ENCODE measurements at regions not wholly inside any gene's neighbourhood (a gene's known extent, or its start where the extent isn't known, plus 50 kb on each side); places are given as distances from the start of the nearest gene placed in this dataset.
"Not testable (repeated sequence)": the region's sequence is repeated elsewhere in the genome, so short reads cannot be mapped to it uniquely, and the experiment has no call there.

- DNase-seq: no peak
Observed at GRCh38 chr5:89712134-89712700, 697.3 kb downstream of the CETN3 start.

GRCh38 chr5:89711526-89711925 is 698.0 kb downstream of the CETN3 start:
- DNase-seq: no peak

GRCh38 chr5:89710006-89710405 is 699.5 kb downstream of the CETN3 start:
- DNase-seq: no peak

GRCh38 chr5:89707891-89708290 is 701.7 kb downstream of the CETN3 start:
- no peak for DNase-seq

GRCh38 chr5:89706731-89707130 is 702.8 kb downstream of the CETN3 start:
- no peak for DNase-seq

GRCh38 chr5:89703817-89704216 is 705.7 kb downstream of the CETN3 start:
- no peak for DNase-seq

GRCh38 chr5:89698028-89698427 is 711.5 kb downstream of the CETN3 start:
- DNase-seq: no peak

GRCh38 chr5:89697581-89697980 is 712.0 kb downstream of the CETN3 start:
- DNase-seq: no peak

GRCh38 chr5:89695371-89695770 is 714.2 kb downstream of the CETN3 start:
- no peak for DNase-seq

GRCh38 chr5:89694026-89694550 is 715.5 kb downstream of the CETN3 start:
- DNase-seq: no peak

- DNase-seq: no peak
Observed at GRCh38 chr5:89690331-89690730, 719.2 kb downstream of the CETN3 start.

GRCh38 chr5:89686081-89686765 is 723.3 kb downstream of the CETN3 start:
- DNase-seq: no peak

- DNase-seq: no peak
Observed at GRCh38 chr5:89676634-89677033, 732.9 kb downstream of the CETN3 start.

- no peak for DNase-seq
Observed at GRCh38 chr5:89673019-89673418, 736.5 kb downstream of the CETN3 start.

- DNase-seq: no peak
Observed at GRCh38 chr5:89668821-89669220, 740.7 kb downstream of the CETN3 start.

GRCh38 chr5:89662499-89662898 is 747.1 kb downstream of the CETN3 start:
- no peak for DNase-seq

- no peak for DNase-seq
Observed at GRCh38 chr5:89638871-89639270, 755.9 kb upstream of the MEF2C start.

- DNase-seq: not testable (repeated sequence)
Observed at GRCh38 chr5:89634176-89634575, 751.2 kb upstream of the MEF2C start.

GRCh38 chr5:89630064-89630463 is 747.1 kb upstream of the MEF2C start:
- DNase-seq: not testable (repeated sequence)

- DNase-seq: no peak
Observed at GRCh38 chr5:89628876-89629635, 746.1 kb upstream of the MEF2C start.

GRCh38 chr5:89615839-89616518 is 733.0 kb upstream of the MEF2C start:
- no peak for DNase-seq

- no peak for DNase-seq
Observed at GRCh38 chr5:89613222-89613956, 730.4 kb upstream of the MEF2C start.

Measured in GOT3 (cell line).